ENCODE measurements at regions not wholly inside any gene's neighbourhood (a gene's known extent, or its start where the extent isn't known, plus 50 kb on each side); places are given as distances from the start of the nearest gene placed in this dataset.

DNA sequence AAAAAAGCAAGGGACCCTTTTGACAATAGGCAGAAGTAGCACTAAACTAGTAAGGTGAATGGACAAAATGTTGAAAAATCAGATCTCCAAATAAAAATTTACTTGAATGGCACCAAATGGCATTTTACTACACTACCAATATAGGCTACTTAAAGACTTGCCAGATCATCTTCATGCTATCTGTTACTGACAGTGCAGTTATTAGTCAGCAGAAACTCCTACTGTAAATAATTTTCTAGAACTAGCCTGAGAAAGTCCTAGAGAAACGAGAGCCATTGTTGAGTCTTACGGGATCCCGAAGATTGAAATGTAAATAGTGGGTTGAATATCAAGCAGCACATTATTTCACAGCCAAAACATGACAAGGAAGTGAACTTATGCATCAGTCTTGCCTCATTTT, 350.3 kb downstream of the SEC23A start (continued):
- TF ChIP-seq MCM7 (IDR thresholded peaks at IDR 0.05) (no peak), POLR2G (IDR thresholded peaks at IDR 0.05; ENCODE audit: low read depth, low read length) (no peak), DDX20 (tag; IDR thresholded peaks at IDR 0.05; ENCODE audit: low read depth) (no peak)

DNA sequence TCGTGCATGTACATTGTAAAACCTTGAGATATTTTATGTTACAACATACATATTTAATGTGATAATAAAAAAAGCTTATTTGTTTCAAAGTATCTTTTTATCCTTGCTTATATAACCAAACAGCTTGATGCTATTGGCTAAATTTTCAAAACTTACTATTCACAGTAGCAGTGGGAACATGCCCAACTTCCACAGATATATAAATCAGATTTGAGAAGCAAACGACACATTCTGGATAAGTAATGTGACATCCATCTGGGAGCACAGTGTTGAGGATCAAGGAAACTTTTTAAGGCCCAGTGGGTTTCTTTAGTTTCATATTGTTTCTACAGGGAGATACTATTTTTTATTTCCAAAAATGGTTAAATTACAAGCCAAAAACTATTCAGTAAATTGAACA, 350.7 kb downstream of the SEC23A start:
- TF ChIP-seq, protein P1, sequence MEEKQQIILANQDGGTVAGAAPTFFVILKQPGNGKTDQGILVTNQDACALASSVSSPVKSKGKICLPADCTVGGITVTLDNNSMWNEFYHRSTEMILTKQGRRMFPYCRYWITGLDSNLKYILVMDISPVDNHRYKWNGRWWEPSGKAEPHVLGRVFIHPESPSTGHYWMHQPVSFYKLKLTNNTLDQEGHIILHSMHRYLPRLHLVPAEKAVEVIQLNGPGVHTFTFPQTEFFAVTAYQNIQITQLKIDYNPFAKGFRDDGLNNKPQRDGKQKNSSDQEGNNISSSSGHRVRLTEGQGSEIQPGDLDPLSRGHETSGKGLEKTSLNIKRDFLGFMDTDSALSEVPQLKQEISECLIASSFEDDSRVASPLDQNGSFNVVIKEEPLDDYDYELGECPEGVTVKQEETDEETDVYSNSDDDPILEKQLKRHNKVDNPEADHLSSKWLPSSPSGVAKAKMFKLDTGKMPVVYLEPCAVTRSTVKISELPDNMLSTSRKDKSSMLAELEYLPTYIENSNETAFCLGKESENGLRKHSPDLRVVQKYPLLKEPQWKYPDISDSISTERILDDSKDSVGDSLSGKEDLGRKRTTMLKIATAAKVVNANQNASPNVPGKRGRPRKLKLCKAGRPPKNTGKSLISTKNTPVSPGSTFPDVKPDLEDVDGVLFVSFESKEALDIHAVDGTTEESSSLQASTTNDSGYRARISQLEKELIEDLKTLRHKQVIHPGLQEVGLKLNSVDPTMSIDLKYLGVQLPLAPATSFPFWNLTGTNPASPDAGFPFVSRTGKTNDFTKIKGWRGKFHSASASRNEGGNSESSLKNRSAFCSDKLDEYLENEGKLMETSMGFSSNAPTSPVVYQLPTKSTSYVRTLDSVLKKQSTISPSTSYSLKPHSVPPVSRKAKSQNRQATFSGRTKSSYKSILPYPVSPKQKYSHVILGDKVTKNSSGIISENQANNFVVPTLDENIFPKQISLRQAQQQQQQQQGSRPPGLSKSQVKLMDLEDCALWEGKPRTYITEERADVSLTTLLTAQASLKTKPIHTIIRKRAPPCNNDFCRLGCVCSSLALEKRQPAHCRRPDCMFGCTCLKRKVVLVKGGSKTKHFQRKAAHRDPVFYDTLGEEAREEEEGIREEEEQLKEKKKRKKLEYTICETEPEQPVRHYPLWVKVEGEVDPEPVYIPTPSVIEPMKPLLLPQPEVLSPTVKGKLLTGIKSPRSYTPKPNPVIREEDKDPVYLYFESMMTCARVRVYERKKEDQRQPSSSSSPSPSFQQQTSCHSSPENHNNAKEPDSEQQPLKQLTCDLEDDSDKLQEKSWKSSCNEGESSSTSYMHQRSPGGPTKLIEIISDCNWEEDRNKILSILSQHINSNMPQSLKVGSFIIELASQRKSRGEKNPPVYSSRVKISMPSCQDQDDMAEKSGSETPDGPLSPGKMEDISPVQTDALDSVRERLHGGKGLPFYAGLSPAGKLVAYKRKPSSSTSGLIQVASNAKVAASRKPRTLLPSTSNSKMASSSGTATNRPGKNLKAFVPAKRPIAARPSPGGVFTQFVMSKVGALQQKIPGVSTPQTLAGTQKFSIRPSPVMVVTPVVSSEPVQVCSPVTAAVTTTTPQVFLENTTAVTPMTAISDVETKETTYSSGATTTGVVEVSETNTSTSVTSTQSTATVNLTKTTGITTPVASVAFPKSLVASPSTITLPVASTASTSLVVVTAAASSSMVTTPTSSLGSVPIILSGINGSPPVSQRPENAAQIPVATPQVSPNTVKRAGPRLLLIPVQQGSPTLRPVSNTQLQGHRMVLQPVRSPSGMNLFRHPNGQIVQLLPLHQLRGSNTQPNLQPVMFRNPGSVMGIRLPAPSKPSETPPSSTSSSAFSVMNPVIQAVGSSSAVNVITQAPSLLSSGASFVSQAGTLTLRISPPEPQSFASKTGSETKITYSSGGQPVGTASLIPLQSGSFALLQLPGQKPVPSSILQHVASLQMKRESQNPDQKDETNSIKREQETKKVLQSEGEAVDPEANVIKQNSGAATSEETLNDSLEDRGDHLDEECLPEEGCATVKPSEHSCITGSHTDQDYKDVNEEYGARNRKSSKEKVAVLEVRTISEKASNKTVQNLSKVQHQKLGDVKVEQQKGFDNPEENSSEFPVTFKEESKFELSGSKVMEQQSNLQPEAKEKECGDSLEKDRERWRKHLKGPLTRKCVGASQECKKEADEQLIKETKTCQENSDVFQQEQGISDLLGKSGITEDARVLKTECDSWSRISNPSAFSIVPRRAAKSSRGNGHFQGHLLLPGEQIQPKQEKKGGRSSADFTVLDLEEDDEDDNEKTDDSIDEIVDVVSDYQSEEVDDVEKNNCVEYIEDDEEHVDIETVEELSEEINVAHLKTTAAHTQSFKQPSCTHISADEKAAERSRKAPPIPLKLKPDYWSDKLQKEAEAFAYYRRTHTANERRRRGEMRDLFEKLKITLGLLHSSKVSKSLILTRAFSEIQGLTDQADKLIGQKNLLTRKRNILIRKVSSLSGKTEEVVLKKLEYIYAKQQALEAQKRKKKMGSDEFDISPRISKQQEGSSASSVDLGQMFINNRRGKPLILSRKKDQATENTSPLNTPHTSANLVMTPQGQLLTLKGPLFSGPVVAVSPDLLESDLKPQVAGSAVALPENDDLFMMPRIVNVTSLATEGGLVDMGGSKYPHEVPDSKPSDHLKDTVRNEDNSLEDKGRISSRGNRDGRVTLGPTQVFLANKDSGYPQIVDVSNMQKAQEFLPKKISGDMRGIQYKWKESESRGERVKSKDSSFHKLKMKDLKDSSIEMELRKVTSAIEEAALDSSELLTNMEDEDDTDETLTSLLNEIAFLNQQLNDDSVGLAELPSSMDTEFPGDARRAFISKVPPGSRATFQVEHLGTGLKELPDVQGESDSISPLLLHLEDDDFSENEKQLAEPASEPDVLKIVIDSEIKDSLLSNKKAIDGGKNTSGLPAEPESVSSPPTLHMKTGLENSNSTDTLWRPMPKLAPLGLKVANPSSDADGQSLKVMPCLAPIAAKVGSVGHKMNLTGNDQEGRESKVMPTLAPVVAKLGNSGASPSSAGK (IDR thresholded peaks at IDR 0.05), result no peak
- no peak for TF ChIP-seq TRIM24 (IDR thresholded peaks at IDR 0.05)
- TF ChIP-seq NFYB (IDR thresholded peaks at IDR 0.05; ENCODE audit: extremely low read depth, insufficient read length), result no peak
- no peak for TF ChIP-seq ERF (CRISPR knock-in tag; IDR thresholded peaks at IDR 0.05)
- TF ChIP-seq GTF2F1 (IDR thresholded peaks at IDR 0.05; ENCODE audit: low read depth, low read length), result no peak
- intact Hi-C loops (cut with micrococcal nuclease), result no loop called here
- Histone ChIP-seq H3K4me2 (ENCODE audit: insufficient read depth, low read length) (no peak overlapping the region), H3K4me3 (no peak overlapping the region), H3K79me2 (ENCODE audit: control insufficient read depth, insufficient read depth, low read length) (no peaks in the 10 kb centered on the region), H2AFZ (ENCODE audit: low read depth, low read length) (no peak overlapping the region), H3K9me3 (replicated peaks; ENCODE audit: control insufficient read depth, insufficient read depth, low read depth, low read length) (no peaks in the 10 kb centered on the region), H4K20me1 (replicated peaks; ENCODE audit: control insufficient read depth, insufficient read depth, low read length) (no peaks in the 10 kb centered on the region), H3K27ac (ENCODE audit: extremely low read depth, low read depth, low read length) (no peak overlapping the region), H3K9ac (ENCODE audit: insufficient read depth in 1 of 2, low read depth in 2 of 2, low read length in 2 of 2) (no peak overlapping the region), H3K36me3 (ENCODE audit: control insufficient read depth, insufficient read depth, low read length) (no peaks in the 10 kb centered on the region), H3K27me3 (ENCODE audit: control insufficient read depth in 2 of 2, insufficient read depth in 2 of 2, low read length in 2 of 2) (no peaks in the 10 kb centered on the region), H3K4me1 (replicated peaks in 1 of 2; ENCODE audit: control insufficient read depth in 2 of 2, insufficient read depth in 2 of 2, low read length in 2 of 2) (no peaks in the 10 kb centered on the region), H3K9me1 (ENCODE audit: control insufficient read depth, insufficient read depth, low read length) (no peaks in the 10 kb centered on the region)
- in situ Hi-C loops (cut with MboI), result no loop called here
- CTCF ChIA-PET (ENCODE audit: low intra/inter-chr PET ratio), result no interaction called here
- no TSS peak for BruUV-seq (replicated peaks)
- POLR2A ChIA-PET, result no interaction called here
- no peak for FAIRE-seq
- no peak for DNase-seq (ENCODE audit: extremely low read depth in 1 of 4, low spot score in 3 of 4)
- ATAC-seq, result no peak
- 0% methylated on average over 2 of the region's 2 CpGs for WGBS (ENCODE audit: insufficient coverage, low coverage, missing lambda C conversion rate)
